H9 (cell line): ENCODE measurements at regions not wholly inside any gene's neighbourhood (a gene's known extent, or its start where the extent isn't known, plus 50 kb on each side); places are given as distances from the start of the nearest gene placed in this dataset.

Experiments
- DNase-seq: peaks from one replicate; pipeline ENCODE4 v3.0.0-alpha.2; 2017
- H2AFZ ChIP-seq: one replicate; pipeline ENCODE4 v1.6.1; 2013; ENCODE audit warnings: mild to moderate bottlenecking, low read length, control low read depth, moderate library complexity
- H2AK5ac ChIP-seq: 2 replicates; pipeline ENCODE4 v1.6.1; 2013; ENCODE audit warnings: low read length, control low read depth, mixed read lengths; ENCODE audit not compliant: insufficient read length
- H2BK120ac ChIP-seq: one replicate; pipeline ENCODE4 v1.6.1; 2013; ENCODE audit warnings: low read depth, mild to moderate bottlenecking, low read length, control low read depth, inconsistent platforms; ENCODE audit not compliant: poor library complexity, severe bottlenecking
- H2BK12ac ChIP-seq: 2 replicates; pipeline ENCODE4 v1.6.1; 2013; ENCODE audit warnings: low read length, control low read depth, mixed read lengths, low read depth; ENCODE audit not compliant: insufficient read length
- H2BK15ac ChIP-seq: 2 replicates; pipeline ENCODE4 v1.6.1; 2013; ENCODE audit warnings: low read depth, low read length, control low read depth
- H2BK20ac ChIP-seq: one replicate; pipeline ENCODE4 v1.6.1; 2013; ENCODE audit warnings: low read depth, mild to moderate bottlenecking, low read length, control low read depth, inconsistent platforms; ENCODE audit not compliant: poor library complexity, severe bottlenecking
- H2BK5ac ChIP-seq: 2 replicates; pipeline ENCODE4 v1.6.1; 2013; ENCODE audit warnings: low read length, control low read depth, mixed read lengths; ENCODE audit not compliant: insufficient read length
- H3K14ac ChIP-seq: 2 replicates; pipeline ENCODE4 v1.6.1; 2013; ENCODE audit warnings: low read length, control low read depth; ENCODE audit not compliant: insufficient read depth
- H3K18ac ChIP-seq: 2 replicates; pipeline ENCODE4 v1.6.1; 2013; ENCODE audit warnings: low read depth, mild to moderate bottlenecking, mixed read lengths, low read length, control low read depth; ENCODE audit not compliant: insufficient read length
- H3K23ac ChIP-seq: 2 replicates; pipeline ENCODE4 v1.6.1; 2013; ENCODE audit warnings: low read length, control low read depth, mixed read lengths, low read depth; ENCODE audit not compliant: insufficient read length
- H3K23me2 ChIP-seq: 2 replicates; pipeline ENCODE4 v1.6.1; 2013; ENCODE audit warnings: low read depth, mild to moderate bottlenecking, mixed read lengths, low read length, control low read depth; ENCODE audit not compliant: insufficient read length, poor library complexity, severe bottlenecking
- H3K27ac ChIP-seq: 2 replicates; pipeline ENCODE4 v1.5.1; 2013; ENCODE audit warnings: low read length, control low read depth, mixed read lengths, low read depth; ENCODE audit not compliant: insufficient read length
- H3K27me3 ChIP-seq: 2 replicates; pipeline ENCODE4 v1.6.1; 2013; ENCODE audit warnings: low read length, control low read depth, inconsistent platforms; ENCODE audit not compliant: insufficient read depth
- H3K4ac ChIP-seq: 2 replicates; pipeline ENCODE4 v1.6.1; 2013; ENCODE audit warnings: low read depth, mild to moderate bottlenecking, control low read depth, inconsistent platforms, low read length, moderate library complexity
- H3K4me1 ChIP-seq: 2 replicates; pipeline ENCODE4 v1.6.1; 2013; ENCODE audit warnings: low read length, control low read depth, inconsistent platforms; ENCODE audit not compliant: insufficient read depth
- H3K4me2 ChIP-seq: 2 replicates; pipeline ENCODE4 v1.6.1; 2013; ENCODE audit warnings: low read length, control low read depth, mixed read lengths; ENCODE audit not compliant: insufficient read length, insufficient read depth
- H3K56ac ChIP-seq: 2 replicates; pipeline ENCODE4 v1.6.1; 2013; ENCODE audit warnings: low read depth, mild to moderate bottlenecking, mixed read lengths, low read length, control low read depth; ENCODE audit not compliant: insufficient read length
- H3K79me1 ChIP-seq: 2 replicates; pipeline ENCODE4 v1.6.1; 2013; ENCODE audit warnings: low read depth, mild to moderate bottlenecking, moderate library complexity, low read length, control low read depth, inconsistent platforms; ENCODE audit not compliant: insufficient read depth, poor library complexity, severe bottlenecking
- H3K79me2 ChIP-seq: 2 replicates; pipeline ENCODE4 v1.6.1; 2013; ENCODE audit warnings: low read length, control low read depth, inconsistent platforms; ENCODE audit not compliant: insufficient read depth
- H3K9ac ChIP-seq: 2 replicates; pipeline ENCODE4 v1.6.1; 2013; ENCODE audit warnings: low read length, control low read depth, mixed read lengths; ENCODE audit not compliant: insufficient read length; ENCODE audit errors: extremely low read depth
- H3K9me3 ChIP-seq: one replicate; pipeline ENCODE4 v1.6.1; 2013; ENCODE audit warnings: low read depth, low read length, inconsistent platforms; ENCODE audit not compliant: control insufficient read depth
- H3T11ph ChIP-seq: one replicate; pipeline ENCODE4 v1.6.1; 2013; ENCODE audit warnings: mild to moderate bottlenecking, low read length, control low read depth, inconsistent platforms
- H4K20me1 ChIP-seq: one replicate; pipeline ENCODE4 v1.6.1; 2013; ENCODE audit not compliant: control insufficient read depth, insufficient read length, insufficient read depth
- H4K5ac ChIP-seq: 2 replicates; pipeline ENCODE4 v1.6.1; 2013; ENCODE audit warnings: low read depth, mild to moderate bottlenecking, mixed read lengths, low read length, control low read depth; ENCODE audit not compliant: insufficient read length
- H4K8ac ChIP-seq: replicated peaks from 2 replicates; pipeline ENCODE4 v1.6.1; 2013; ENCODE audit warnings: low read length, control low read depth, mixed read lengths, low read depth; ENCODE audit not compliant: insufficient read length
- H4K91ac ChIP-seq: 2 replicates; pipeline ENCODE4 v1.6.1; 2013; ENCODE audit warnings: low read depth, mild to moderate bottlenecking, moderate library complexity, mixed read lengths, low read length, control low read depth; ENCODE audit not compliant: insufficient read length
- H3K27ac Mint-ChIP-seq, 3 experiments: 2 replicates in 2 of 3; 3 replicates in 1 of 3; pipeline ENCODE4 v1.8.0; 2020 to 2021; ENCODE audit warnings: mixed read lengths in 3 of 3, mild to moderate bottlenecking in 1 of 3, moderate library complexity in 1 of 3
- H3K27me3 Mint-ChIP-seq: 2 replicates; pipeline ENCODE4 v1.8.0; 2021; ENCODE audit warnings: low read depth, mild to moderate bottlenecking, moderate library complexity, mixed read lengths
- H3K36me3 Mint-ChIP-seq, 3 experiments: 2 replicates in 2 of 3; 3 replicates in 1 of 3; pipeline ENCODE4 v1.8.0; 2020 to 2021; ENCODE audit warnings: low read depth in 3 of 3, mixed read lengths in 3 of 3; ENCODE audit not compliant: insufficient read depth in 1 of 3
- H3K4me1 Mint-ChIP-seq, 2 experiments: 2 replicates each; pipeline ENCODE4 v1.8.0; 2020; ENCODE audit warnings: mixed read lengths in 2 of 2
- H3K4me3 Mint-ChIP-seq, 2 experiments: 2 replicates in 1 of 2; 3 replicates in 1 of 2; pipeline ENCODE4 v1.8.0; 2020 to 2021; ENCODE audit warnings: mild to moderate bottlenecking in 2 of 2, mixed read lengths in 2 of 2, moderate library complexity in 1 of 2
- H3K9me3 Mint-ChIP-seq, 2 experiments: 2 replicates in 1 of 2; 3 replicates in 1 of 2; pipeline ENCODE4 v1.8.0; 2020; ENCODE audit warnings: mild to moderate bottlenecking in 2 of 2, mixed read lengths in 2 of 2, moderate library complexity in 1 of 2
- CTCF ChIP-seq: fragments of 200-600 bp; sonication (generic); conservative IDR thresholded peaks from 3 replicates; pipeline ENCODE4 v1.8.0; 2021; ENCODE audit warnings: antibody characterized with exemption, mild to moderate bottlenecking
- WGBS: extraction: QIAGEN DNeasy Blood & Tissue Kit; methylation state at CpG from one replicate; pipeline ENCODE4 v1.1.7; 2013; ENCODE audit warnings: missing lambda C conversion rate, low lambda C conversion rate, mixed read lengths; ENCODE audit not compliant: insufficient read length; ENCODE audit errors: extremely low coverage; 5-methylcytosine and 5-hydroxymethylcytosine counted together

GRCh38 chr5:14983666-14984441, 112.3 kb upstream of the ANKH start:
- Histone ChIP-seq H2BK20ac (no peak overlapping the region), H3K23ac (no peak overlapping the region), H3K14ac (no peak overlapping the region), H4K91ac (no peak overlapping the region), H3K4me1 (no peaks in the 10 kb centered on the region), H3K18ac (no peak overlapping the region), H3K56ac (no peak overlapping the region), H3K79me2 (no peaks in the 10 kb centered on the region), H3K79me1 (no peaks in the 10 kb centered on the region), H3K4ac (no peak overlapping the region), H3K27me3 (no peaks in the 10 kb centered on the region), H4K20me1 (no peaks in the 10 kb centered on the region), H2BK120ac (no peak overlapping the region), H3K9me3 (no peaks in the 10 kb centered on the region), H2AK5ac (no peak overlapping the region), H2AFZ (no peak overlapping the region), H4K8ac (no peak overlapping the region), H3T11ph (no peak overlapping the region), H3K9ac (no peak overlapping the region), H2BK5ac (no peak overlapping the region), H4K5ac (no peak overlapping the region), H3K27ac (no peak overlapping the region), H2BK12ac (no peak overlapping the region), H2BK15ac (no peak overlapping the region), H3K4me2 (no peak overlapping the region), H3K23me2 (no peaks in the 10 kb centered on the region)
- Mint-ChIP-seq H3K4me3 (no peak overlapping the region), H3K4me1 (no peaks in the 10 kb centered on the region), H3K27ac (no peak overlapping the region), H3K9me3 (peaks cover 8 to 13% of the 10 kb centered on the region in 2 experiments; a peak in 3 of 5 replicates), H3K27me3 (no peaks in the 10 kb centered on the region), H3K36me3 (peaks cover 0 to 3% (median 3%) of the 10 kb centered on the region in 3 experiments; a peak in 3 of 7 replicates)
- no peak for TF ChIP-seq CTCF
- WGBS = no CpG with 5 or more reads among the region's 6 CpGs
- no peak for DNase-seq
